ENCODE measurements at regions not wholly inside any gene's neighbourhood (a gene's known extent, or its start where the extent isn't known, plus 50 kb on each side); places are given as distances from the start of the nearest gene placed in this dataset.

DNA sequence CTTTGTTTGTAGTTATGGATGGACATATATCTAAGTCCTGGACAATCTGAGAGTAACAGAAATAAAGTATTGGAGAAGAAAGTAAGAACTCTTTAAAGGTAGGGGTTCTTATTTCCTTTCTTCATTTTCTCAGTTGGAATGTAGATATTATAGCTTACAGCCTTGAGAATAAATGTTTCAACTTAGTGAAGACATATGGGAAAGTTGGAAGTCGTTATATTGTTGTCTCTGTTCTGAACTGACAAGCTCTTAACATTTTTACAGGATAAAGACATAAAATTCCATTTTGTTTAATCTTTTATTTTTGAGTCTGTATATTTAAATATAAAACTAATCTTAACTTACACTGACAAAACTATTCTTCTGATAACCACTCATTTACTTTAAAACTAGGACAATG, 2187.5 kb upstream of the ACO1 start:
- ChIA-PET POLR2A (no interaction called here), CTCF (no interaction called here)
- H3K4me3 Mint-ChIP-seq, result no peak overlapping the region
- no peak overlapping the region for H3K27ac Mint-ChIP-seq
- DNase-seq (no peak), ATAC-seq (no peak)
- TF ChIP-seq, protein P1, sequence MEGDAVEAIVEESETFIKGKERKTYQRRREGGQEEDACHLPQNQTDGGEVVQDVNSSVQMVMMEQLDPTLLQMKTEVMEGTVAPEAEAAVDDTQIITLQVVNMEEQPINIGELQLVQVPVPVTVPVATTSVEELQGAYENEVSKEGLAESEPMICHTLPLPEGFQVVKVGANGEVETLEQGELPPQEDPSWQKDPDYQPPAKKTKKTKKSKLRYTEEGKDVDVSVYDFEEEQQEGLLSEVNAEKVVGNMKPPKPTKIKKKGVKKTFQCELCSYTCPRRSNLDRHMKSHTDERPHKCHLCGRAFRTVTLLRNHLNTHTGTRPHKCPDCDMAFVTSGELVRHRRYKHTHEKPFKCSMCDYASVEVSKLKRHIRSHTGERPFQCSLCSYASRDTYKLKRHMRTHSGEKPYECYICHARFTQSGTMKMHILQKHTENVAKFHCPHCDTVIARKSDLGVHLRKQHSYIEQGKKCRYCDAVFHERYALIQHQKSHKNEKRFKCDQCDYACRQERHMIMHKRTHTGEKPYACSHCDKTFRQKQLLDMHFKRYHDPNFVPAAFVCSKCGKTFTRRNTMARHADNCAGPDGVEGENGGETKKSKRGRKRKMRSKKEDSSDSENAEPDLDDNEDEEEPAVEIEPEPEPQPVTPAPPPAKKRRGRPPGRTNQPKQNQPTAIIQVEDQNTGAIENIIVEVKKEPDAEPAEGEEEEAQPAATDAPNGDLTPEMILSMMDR (IDR thresholded peaks at IDR 0.05), result no peak
- H3K27me3 Mint-ChIP-seq, result no peaks in the 10 kb centered on the region
- H3K4me1 Mint-ChIP-seq (ENCODE audit: low read depth), result no peaks in the 10 kb centered on the region
- no peaks in the 10 kb centered on the region for H3K36me3 Mint-ChIP-seq (ENCODE audit: low read depth)
- peaks cover 7% of the 10 kb centered on the region for H3K9me3 Mint-ChIP-seq
- intact Hi-C loops (cut with micrococcal nuclease), result no loop called here

GRCh38 chr9:30197453-30197852, 2187.0 kb upstream of the ACO1 start:
- DNase-seq, result no peak
- intact Hi-C loops (cut with micrococcal nuclease), result no loop called here
- no peaks in the 10 kb centered on the region for H3K36me3 Mint-ChIP-seq (ENCODE audit: low read depth)
- H3K4me1 Mint-ChIP-seq (ENCODE audit: low read depth), result no peaks in the 10 kb centered on the region
- no peak for ATAC-seq
- ChIA-PET CTCF (no interaction called here), POLR2A (no interaction called here)
- TF ChIP-seq, protein P1 (IDR thresholded peaks at IDR 0.05), result no peak
- H3K9me3 Mint-ChIP-seq, result peaks cover 7% of the 10 kb centered on the region
- H3K27ac Mint-ChIP-seq, result no peak overlapping the region
- H3K27me3 Mint-ChIP-seq, result no peaks in the 10 kb centered on the region
- H3K4me3 Mint-ChIP-seq, result no peak overlapping the region

- H3K4me1 Mint-ChIP-seq (ENCODE audit: low read depth), result no peaks in the 10 kb centered on the region
- intact Hi-C loops (cut with micrococcal nuclease), result no loop called here
- no peak overlapping the region for H3K27ac Mint-ChIP-seq
- ChIA-PET CTCF (no interaction called here), POLR2A (no interaction called here)
- no peaks in the 10 kb centered on the region for H3K36me3 Mint-ChIP-seq (ENCODE audit: low read depth)
- H3K9me3 Mint-ChIP-seq, result peaks cover 7% of the 10 kb centered on the region
- no peak for ATAC-seq
- H3K4me3 Mint-ChIP-seq, result no peak overlapping the region
- no peaks in the 10 kb centered on the region for H3K27me3 Mint-ChIP-seq
- TF ChIP-seq, protein P1 (IDR thresholded peaks at IDR 0.05), result no peak
- DNase-seq, result no peak
These were observed 2186.5 kb upstream of the ACO1 start for GRCh38 chr9:30197954-30198353.

- POLR2A ChIA-PET, result no interaction called here
- Mint-ChIP-seq H3K4me3 (no peak overlapping the region), H3K36me3 (ENCODE audit: low read depth) (no peaks in the 10 kb centered on the region), H3K9me3 (peaks cover 7% of the 10 kb centered on the region), H3K4me1 (ENCODE audit: low read depth) (no peaks in the 10 kb centered on the region), H3K27me3 (no peaks in the 10 kb centered on the region), H3K27ac (no peak overlapping the region)
- ATAC-seq (no peak), DNase-seq (no peak)
- CTCF ChIA-PET, result no interaction called here
- TF ChIP-seq, protein P1 (IDR thresholded peaks at IDR 0.05), result no peak
- intact Hi-C loops (cut with micrococcal nuclease), result no loop called here
These were observed 2185.8 kb upstream of the ACO1 start for GRCh38 chr9:30198463-30199309.

DNA sequence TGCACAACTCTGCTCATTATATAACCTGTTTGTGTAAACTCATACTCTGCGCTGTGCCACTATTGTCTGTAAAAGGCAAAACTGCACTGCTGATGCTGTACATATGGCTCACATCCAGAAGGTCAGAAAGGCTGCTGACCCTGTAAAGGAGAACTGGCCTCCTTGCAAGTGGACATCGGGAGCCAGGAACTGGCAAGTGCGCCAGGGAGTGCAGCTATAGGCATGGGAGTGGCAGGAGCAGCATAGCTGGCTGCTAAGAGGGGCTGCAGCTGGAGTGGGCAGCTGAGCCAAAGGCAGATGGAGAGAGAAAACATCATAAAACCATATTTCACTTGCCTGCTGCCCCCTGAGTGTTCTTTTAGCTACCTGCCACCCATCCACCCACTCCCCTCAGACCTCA, 2183.4 kb upstream of the ACO1 start:
- ATAC-seq (no peak), DNase-seq (no peak)
- Mint-ChIP-seq H3K4me1 (ENCODE audit: low read depth) (no peaks in the 10 kb centered on the region), H3K4me3 (no peak overlapping the region), H3K9me3 (peaks cover 7% of the 10 kb centered on the region), H3K27ac (no peak overlapping the region), H3K36me3 (ENCODE audit: low read depth) (no peaks in the 10 kb centered on the region), H3K27me3 (no peaks in the 10 kb centered on the region)
- intact Hi-C loops (cut with micrococcal nuclease), result no loop called here
- TF ChIP-seq, protein P1 (IDR thresholded peaks at IDR 0.05), result no peak
- ChIA-PET POLR2A (no interaction called here), CTCF (no interaction called here)
